DOHH2 (cell line): ENCODE measurements at regions not wholly inside any gene's neighbourhood (a gene's known extent, or its start where the extent isn't known, plus 50 kb on each side); places are given as distances from the start of the nearest gene placed in this dataset.

Experiments
- H3F3A ChIP-seq: fragments of 200-600 bp; sonication (generic), shearing (Covaris generic); 2 replicates; pipeline ENCODE4 v1.6.0; 2016; ENCODE audit warnings: antibody characterized with exemption, mild to moderate bottlenecking; ENCODE audit not compliant: control insufficient read depth, insufficient read depth
- H3K27ac ChIP-seq: fragments of 200-600 bp; sonication (generic); 2 replicates; pipeline ENCODE4 v1.5.1; 2014; ENCODE audit warnings: low read depth, mild to moderate bottlenecking, low read length, moderate library complexity
- H3K27me3 ChIP-seq: fragments of 200-600 bp; sonication (generic); 2 replicates; pipeline ENCODE4 v1.6.1; 2014; ENCODE audit warnings: mild to moderate bottlenecking, low read length, mixed read lengths; ENCODE audit not compliant: control insufficient read depth
- H3K36me3 ChIP-seq: fragments of 200-600 bp; sonication (generic); 2 replicates; pipeline ENCODE4 v1.6.1; 2014; ENCODE audit warnings: mild to moderate bottlenecking, low read length, moderate library complexity, mixed read lengths; ENCODE audit not compliant: control insufficient read depth
- H3K4me1 ChIP-seq: fragments of 200-600 bp; sonication (generic); 2 replicates; pipeline ENCODE4 v1.6.1; 2014; ENCODE audit warnings: mild to moderate bottlenecking, low read length, mixed read lengths; ENCODE audit not compliant: control insufficient read depth
- H3K4me2 ChIP-seq: fragments of 200-600 bp; sonication (generic); 2 replicates; pipeline ENCODE4 v1.6.0; 2014; ENCODE audit warnings: mild to moderate bottlenecking, low read length, moderate library complexity
- H3K4me3 ChIP-seq: fragments of 200-600 bp; sonication (generic); 2 replicates; pipeline ENCODE4 v1.5.1; 2014; ENCODE audit warnings: mild to moderate bottlenecking, low read length, mixed read lengths
- H3K79me2 ChIP-seq: fragments of 200-600 bp; sonication (generic); 2 replicates; pipeline ENCODE4 v1.6.1; 2014; ENCODE audit warnings: mild to moderate bottlenecking, low read length, mixed read lengths; ENCODE audit not compliant: control insufficient read depth
- H3K9me2 ChIP-seq: fragments of 200-600 bp; sonication (generic); replicated peaks from 2 replicates; pipeline ENCODE4 v1.6.1; 2014; ENCODE audit warnings: mild to moderate bottlenecking, low read length, mixed read lengths; ENCODE audit not compliant: control insufficient read depth
- H3K9me3 ChIP-seq: fragments of 200-600 bp; sonication (generic); 2 replicates; pipeline ENCODE4 v1.6.1; 2014; ENCODE audit warnings: antibody characterized with exemption, low read length, mixed read lengths; ENCODE audit not compliant: control insufficient read depth, insufficient read depth
- H4K20me1 ChIP-seq: fragments of 200-600 bp; sonication (generic); 2 replicates; pipeline ENCODE4 v1.6.0; 2014; ENCODE audit warnings: low read depth, mild to moderate bottlenecking, antibody characterized with exemption, low read length, moderate library complexity; ENCODE audit not compliant: control insufficient read depth, insufficient read depth
- EZH2phosphoT487 ChIP-seq: fragments of 200-600 bp; sonication (generic); IDR thresholded peaks from 2 replicates; pipeline ENCODE4 v1.6.1; 2017; ENCODE audit warnings: borderline replicate concordance, mild to moderate bottlenecking, antibody characterized with exemption, low read length, moderate library complexity, mixed read lengths
- TF ChIP-seq, protein P1 (sequence below): fragments of 200-600 bp; sonication (generic); IDR thresholded peaks from one replicate; pipeline ENCODE4 v1.5.1; 2014; ENCODE audit warnings: antibody characterized with exemption, mild to moderate bottlenecking, low read depth, low read length; ENCODE audit not compliant: poor library complexity, severe bottlenecking

DNA sequence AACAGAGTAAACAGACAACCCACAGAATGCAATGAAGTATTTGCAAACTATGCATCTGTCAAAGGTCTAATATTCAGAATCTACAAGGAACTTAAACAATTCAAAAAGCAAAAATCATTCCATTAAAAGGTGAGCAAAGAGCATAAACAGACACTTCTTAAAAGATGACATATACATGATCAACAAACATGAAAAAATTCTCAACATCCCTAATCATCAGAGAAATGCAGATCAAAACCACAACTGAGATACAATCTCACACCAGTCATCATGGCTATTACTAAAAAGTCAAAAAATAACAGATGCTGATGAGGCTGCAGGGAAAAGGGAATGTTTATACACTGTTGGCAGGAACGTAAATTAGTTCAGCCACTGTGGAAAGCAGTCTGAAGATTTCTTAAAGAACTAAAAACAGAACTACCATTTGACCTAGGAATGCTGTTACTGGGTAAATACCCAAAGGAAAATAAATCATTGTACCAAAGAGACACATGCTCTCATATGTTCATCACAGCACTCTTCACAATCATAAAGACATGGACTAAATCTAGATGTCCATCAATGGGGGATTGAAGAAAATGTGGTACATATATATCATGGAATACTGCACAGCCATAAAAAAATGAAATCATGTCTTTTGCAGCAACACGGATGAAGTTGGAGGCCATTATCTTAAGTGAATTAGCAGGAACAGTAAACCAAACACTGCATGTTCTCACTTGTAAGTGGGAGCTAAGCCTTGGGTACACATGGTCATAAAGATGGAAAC, 393.3 kb upstream of the CBLB start:
- Histone ChIP-seq H4K20me1 (no peaks in the 10 kb centered on the region), H3K27me3 (no peaks in the 10 kb centered on the region), H3K79me2 (peaks cover 16% of the 10 kb centered on the region), H3K4me2 (no peak overlapping the region), H3K27ac (no peak overlapping the region), H3F3A (peaks cover 8% of the 10 kb centered on the region; the same call in 1 of the 2 replicates), H3K9me2 (no peaks in the 10 kb centered on the region), H3K9me3 (no peaks in the 10 kb centered on the region), H3K36me3 (peaks cover 25% of the 10 kb centered on the region), H3K4me1 (peaks cover 13% of the 10 kb centered on the region), H3K4me3 (no peak overlapping the region)
- TF ChIP-seq, protein P1, sequence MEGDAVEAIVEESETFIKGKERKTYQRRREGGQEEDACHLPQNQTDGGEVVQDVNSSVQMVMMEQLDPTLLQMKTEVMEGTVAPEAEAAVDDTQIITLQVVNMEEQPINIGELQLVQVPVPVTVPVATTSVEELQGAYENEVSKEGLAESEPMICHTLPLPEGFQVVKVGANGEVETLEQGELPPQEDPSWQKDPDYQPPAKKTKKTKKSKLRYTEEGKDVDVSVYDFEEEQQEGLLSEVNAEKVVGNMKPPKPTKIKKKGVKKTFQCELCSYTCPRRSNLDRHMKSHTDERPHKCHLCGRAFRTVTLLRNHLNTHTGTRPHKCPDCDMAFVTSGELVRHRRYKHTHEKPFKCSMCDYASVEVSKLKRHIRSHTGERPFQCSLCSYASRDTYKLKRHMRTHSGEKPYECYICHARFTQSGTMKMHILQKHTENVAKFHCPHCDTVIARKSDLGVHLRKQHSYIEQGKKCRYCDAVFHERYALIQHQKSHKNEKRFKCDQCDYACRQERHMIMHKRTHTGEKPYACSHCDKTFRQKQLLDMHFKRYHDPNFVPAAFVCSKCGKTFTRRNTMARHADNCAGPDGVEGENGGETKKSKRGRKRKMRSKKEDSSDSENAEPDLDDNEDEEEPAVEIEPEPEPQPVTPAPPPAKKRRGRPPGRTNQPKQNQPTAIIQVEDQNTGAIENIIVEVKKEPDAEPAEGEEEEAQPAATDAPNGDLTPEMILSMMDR: no peak
- no peak for TF ChIP-seq EZH2phosphoT487

DNA sequence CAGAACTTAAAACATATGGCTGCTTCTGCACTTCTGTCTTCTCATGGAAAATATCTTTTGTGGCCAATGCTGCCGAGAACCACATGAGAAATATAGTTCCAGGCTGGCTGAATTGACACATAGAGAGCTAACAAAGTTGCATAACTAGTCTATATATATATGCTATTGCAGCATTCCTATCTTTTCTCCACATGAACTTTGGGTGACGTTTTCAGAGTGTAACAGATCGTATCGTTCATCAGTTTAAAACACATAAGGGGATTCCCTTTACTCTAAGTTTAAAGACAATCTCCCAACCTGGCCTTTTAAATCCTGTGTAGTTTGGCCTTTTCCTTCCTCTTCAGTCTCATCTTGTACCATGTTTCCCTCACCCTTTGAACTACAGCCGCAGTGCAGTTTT, 394.2 kb upstream of the CBLB start:
- peaks cover 24% of the 10 kb centered on the region for H3K36me3 ChIP-seq
- no peak overlapping the region for H3K27ac ChIP-seq
- H3F3A ChIP-seq: peaks cover 8% of the 10 kb centered on the region; the same call in 1 of the 2 replicates
- H3K79me2 ChIP-seq: peaks cover 7% of the 10 kb centered on the region
- H3K27me3 ChIP-seq: no peaks in the 10 kb centered on the region
- no peaks in the 10 kb centered on the region for H4K20me1 ChIP-seq
- peaks cover 13% of the 10 kb centered on the region for H3K4me1 ChIP-seq
- H3K9me2 ChIP-seq: no peaks in the 10 kb centered on the region
- no peaks in the 10 kb centered on the region; the same call in 1 of the 2 replicates for H3K9me3 ChIP-seq
- H3K4me2 ChIP-seq: no peak overlapping the region
- no peak for TF ChIP-seq EZH2phosphoT487
- TF ChIP-seq, protein P1: no peak
- no peak overlapping the region for H3K4me3 ChIP-seq

DNA sequence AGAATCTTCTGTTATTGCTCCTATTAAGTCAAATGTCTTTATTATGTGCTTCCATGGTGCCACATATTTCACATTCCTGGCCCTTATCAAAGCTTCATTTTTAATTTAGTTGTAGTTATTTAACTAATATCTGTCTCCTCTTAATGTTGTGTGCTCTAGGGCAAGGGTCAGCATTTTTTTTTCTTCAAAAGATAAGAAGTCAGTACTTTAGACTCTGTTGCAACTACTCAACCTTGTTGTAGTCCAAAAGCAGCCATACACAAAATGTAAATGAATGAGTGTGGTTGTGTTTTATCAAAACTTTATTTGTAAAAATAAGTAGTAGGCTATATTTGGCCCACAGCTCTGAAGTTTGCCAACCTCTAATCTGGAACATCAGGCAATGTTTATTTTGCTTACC, 394.7 kb upstream of the CBLB start:
- Histone ChIP-seq H3K4me3 (no peak overlapping the region), H3F3A (peaks cover 8% of the 10 kb centered on the region; the same call in 1 of the 2 replicates), H3K9me2 (no peaks in the 10 kb centered on the region), H3K79me2 (peaks cover 2% of the 10 kb centered on the region), H3K27me3 (no peaks in the 10 kb centered on the region), H3K27ac (no peak overlapping the region), H3K36me3 (peaks cover 21% of the 10 kb centered on the region), H3K4me1 (peaks cover 14% of the 10 kb centered on the region), H3K4me2 (no peak overlapping the region), H3K9me3 (no peaks in the 10 kb centered on the region; the same call in 1 of the 2 replicates), H4K20me1 (no peaks in the 10 kb centered on the region)
- TF ChIP-seq EZH2phosphoT487: no peak
- TF ChIP-seq, protein P1: no peak
